ENCODE measurements at regions not wholly inside any gene's neighbourhood (a gene's known extent, or its start where the extent isn't known, plus 50 kb on each side); places are given as distances from the start of the nearest gene placed in this dataset.

GRCh38 chr22:46071451-46072109 is 78.7 kb upstream of the PPARA start:
- TF ChIP-seq CTCF (conservative IDR thresholded peaks at IDR 0.05; ENCODE audit: low read length) (no peak), EZH2phosphoT487 (IDR thresholded peaks at IDR 0.05; ENCODE audit: borderline replicate concordance, low read depth, low read length) (peak; percentile 92; the same call in 1 of the 2 replicates)

All from OCI-LY7 (cell line).